ENCODE measurements at regions not wholly inside any gene's neighbourhood (a gene's known extent, or its start where the extent isn't known, plus 50 kb on each side); places are given as distances from the start of the nearest gene placed in this dataset.

DNA sequence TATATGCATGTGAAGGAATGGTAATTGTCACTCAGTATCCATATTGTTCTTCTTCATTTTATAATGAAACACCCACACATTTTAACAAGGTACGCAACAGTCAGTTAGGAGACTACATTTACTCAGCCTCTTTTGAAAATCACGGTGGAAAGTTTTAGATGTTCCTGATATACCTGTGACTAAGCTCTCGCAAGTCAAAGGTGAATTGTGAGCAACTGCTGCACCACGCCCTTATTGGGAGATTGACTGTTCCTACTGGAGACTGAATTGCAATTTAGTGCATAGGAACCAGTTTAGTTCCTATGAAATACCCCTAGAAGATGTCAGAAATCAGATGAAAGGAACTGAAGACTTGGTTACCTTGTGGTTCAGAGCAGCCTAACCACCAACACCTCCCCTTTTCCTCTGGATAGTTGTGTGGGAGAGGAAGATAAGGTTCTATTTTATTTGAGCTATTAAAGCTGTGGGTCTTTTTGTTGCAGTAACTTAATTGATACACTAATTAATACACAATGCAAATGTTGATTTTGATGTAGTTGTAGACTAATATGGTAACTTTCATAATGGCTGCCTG, 1280.5 kb upstream of the CDH2 start:
- TF ChIP-seq, protein P1, sequence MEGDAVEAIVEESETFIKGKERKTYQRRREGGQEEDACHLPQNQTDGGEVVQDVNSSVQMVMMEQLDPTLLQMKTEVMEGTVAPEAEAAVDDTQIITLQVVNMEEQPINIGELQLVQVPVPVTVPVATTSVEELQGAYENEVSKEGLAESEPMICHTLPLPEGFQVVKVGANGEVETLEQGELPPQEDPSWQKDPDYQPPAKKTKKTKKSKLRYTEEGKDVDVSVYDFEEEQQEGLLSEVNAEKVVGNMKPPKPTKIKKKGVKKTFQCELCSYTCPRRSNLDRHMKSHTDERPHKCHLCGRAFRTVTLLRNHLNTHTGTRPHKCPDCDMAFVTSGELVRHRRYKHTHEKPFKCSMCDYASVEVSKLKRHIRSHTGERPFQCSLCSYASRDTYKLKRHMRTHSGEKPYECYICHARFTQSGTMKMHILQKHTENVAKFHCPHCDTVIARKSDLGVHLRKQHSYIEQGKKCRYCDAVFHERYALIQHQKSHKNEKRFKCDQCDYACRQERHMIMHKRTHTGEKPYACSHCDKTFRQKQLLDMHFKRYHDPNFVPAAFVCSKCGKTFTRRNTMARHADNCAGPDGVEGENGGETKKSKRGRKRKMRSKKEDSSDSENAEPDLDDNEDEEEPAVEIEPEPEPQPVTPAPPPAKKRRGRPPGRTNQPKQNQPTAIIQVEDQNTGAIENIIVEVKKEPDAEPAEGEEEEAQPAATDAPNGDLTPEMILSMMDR (IDR thresholded peaks at IDR 0.05; ENCODE audit: low read depth, low read length) = no peak
- H3K27ac ChIP-seq = no peak overlapping the region
- H3K27me3 ChIP-seq = no peaks in the 10 kb centered on the region
- no peaks in the 10 kb centered on the region for H3K36me3 ChIP-seq
- H3K4me1 ChIP-seq (ENCODE audit: low read depth) = no peaks in the 10 kb centered on the region
- no peak for DNase-seq (ENCODE audit: low read depth in 1 of 2, low spot score in 1 of 2)
- no peak overlapping the region for H3K4me3 ChIP-seq
- H3K9me3 ChIP-seq (ENCODE audit: low read depth) = no peaks in the 10 kb centered on the region

DNA sequence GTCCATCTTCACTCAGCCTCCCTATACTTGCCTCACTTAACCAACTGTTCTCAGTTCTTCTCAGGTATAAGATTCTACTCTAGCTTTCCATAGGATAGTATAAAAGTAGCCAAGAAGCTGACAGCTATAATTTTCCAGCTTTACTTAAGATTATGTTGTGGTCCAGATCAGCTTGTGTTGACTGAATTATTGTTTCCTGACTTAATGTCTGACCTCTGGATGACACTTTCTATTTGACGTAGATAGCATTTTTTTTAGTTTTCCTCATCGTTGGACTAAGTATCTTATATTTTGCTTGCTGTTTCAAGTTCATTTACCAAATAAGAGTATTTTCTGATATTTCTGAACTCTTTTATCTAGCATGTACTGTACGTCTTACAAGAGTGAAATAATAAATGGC, 1272.5 kb upstream of the CDH2 start:
- no peak overlapping the region for H3K27ac ChIP-seq
- H3K4me1 ChIP-seq (ENCODE audit: low read depth) = no peaks in the 10 kb centered on the region
- DNase-seq (ENCODE audit: low read depth in 1 of 2, low spot score in 1 of 2) = peak in 1 of 2 donors; percentile 49
- no peaks in the 10 kb centered on the region for H3K36me3 ChIP-seq
- H3K9me3 ChIP-seq (ENCODE audit: low read depth) = no peaks in the 10 kb centered on the region
- H3K27me3 ChIP-seq = no peaks in the 10 kb centered on the region
- TF ChIP-seq, protein P1 (IDR thresholded peaks at IDR 0.05; ENCODE audit: low read depth, low read length) = no peak
- H3K4me3 ChIP-seq = no peak overlapping the region

DNA sequence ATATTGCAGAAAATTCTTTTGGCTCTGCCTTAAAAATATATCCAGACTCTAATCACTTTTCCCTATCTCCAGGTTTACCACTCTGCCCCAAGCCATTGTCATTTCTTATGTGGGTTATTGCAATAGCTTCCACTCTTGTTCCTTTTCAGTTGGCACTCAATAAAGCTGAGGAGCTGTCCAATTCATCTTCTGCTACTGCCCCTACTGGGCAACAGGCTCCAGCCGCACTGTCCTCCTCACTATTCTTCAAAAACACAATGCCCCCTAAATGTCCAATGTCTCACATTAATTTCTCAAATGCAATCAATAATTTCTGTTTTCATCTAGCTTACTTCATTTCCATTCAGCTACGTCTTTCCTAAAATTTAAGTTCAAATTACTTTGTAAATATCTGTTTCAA, 1262.5 kb upstream of the CDH2 start:
- Histone ChIP-seq H3K36me3 (no peaks in the 10 kb centered on the region), H3K4me3 (no peak overlapping the region), H3K27me3 (no peaks in the 10 kb centered on the region), H3K27ac (no peak overlapping the region), H3K4me1 (ENCODE audit: low read depth) (no peaks in the 10 kb centered on the region), H3K9me3 (ENCODE audit: low read depth) (no peaks in the 10 kb centered on the region)
- TF ChIP-seq, protein P1 (IDR thresholded peaks at IDR 0.05; ENCODE audit: low read depth, low read length) = peak; percentile 17
- peak in 1 of 2 donors; percentile 12 for DNase-seq (ENCODE audit: low read depth in 1 of 2, low spot score in 1 of 2)

- no peak for DNase-seq (ENCODE audit: low read depth in 1 of 2, low spot score in 1 of 2)
- no peak overlapping the region for H3K4me3 ChIP-seq
Measured at GRCh38 chr18:29436459-29436858, 1259.5 kb upstream of the CDH2 start.

GRCh38 chr18:29434650-29435049, 1257.7 kb upstream of the CDH2 start:
- no peak overlapping the region for H3K4me3 ChIP-seq
- no peak overlapping the region for H3K27ac ChIP-seq
- TF ChIP-seq, protein P1 (IDR thresholded peaks at IDR 0.05; ENCODE audit: low read depth, low read length) = no peak
- no peaks in the 10 kb centered on the region for H3K27me3 ChIP-seq
- no peak for DNase-seq (ENCODE audit: low read depth in 1 of 2, low spot score in 1 of 2)
- H3K9me3 ChIP-seq (ENCODE audit: low read depth) = no peaks in the 10 kb centered on the region
- H3K36me3 ChIP-seq = no peaks in the 10 kb centered on the region
- H3K4me1 ChIP-seq (ENCODE audit: low read depth) = no peaks in the 10 kb centered on the region

More at GRCh38 chr18:29436459-29436858, 1259.5 kb upstream of the CDH2 start:
- Histone ChIP-seq H3K27ac (no peak overlapping the region), H3K4me1 (ENCODE audit: low read depth) (no peaks in the 10 kb centered on the region), H3K9me3 (ENCODE audit: low read depth) (no peaks in the 10 kb centered on the region), H3K27me3 (no peaks in the 10 kb centered on the region), H3K36me3 (no peaks in the 10 kb centered on the region)
- TF ChIP-seq, protein P1 (IDR thresholded peaks at IDR 0.05; ENCODE audit: low read depth, low read length) = no peak
